Hepatocyte (in vitro differentiated cells): ENCODE measurements at regions not wholly inside any gene's neighbourhood (a gene's known extent, or its start where the extent isn't known, plus 50 kb on each side); places are given as distances from the start of the nearest gene placed in this dataset.

Experiments
- DNase-seq: peaks from one replicate; pipeline ENCODE4 v3.0.0-alpha.2; 2016; ENCODE audit warnings: low spot score
- H2AFZ ChIP-seq: fragments of 200-600 bp; sonication (generic); 2 replicates; pipeline ENCODE4 v1.6.0; 2016; ENCODE audit warnings: antibody characterized with exemption, mild to moderate bottlenecking
- H3K27ac ChIP-seq: fragments of 200-600 bp; sonication (generic); 2 replicates; pipeline ENCODE4 v1.5.1; 2016; ENCODE audit warnings: mild to moderate bottlenecking
- H3K27me3 ChIP-seq: fragments of 200-600 bp; sonication (generic); 2 replicates; pipeline ENCODE4 v1.6.1; 2016
- H3K36me3 ChIP-seq: fragments of 200-600 bp; sonication (generic); replicated peaks from 2 replicates; pipeline ENCODE4 v1.5.1; 2016; ENCODE audit warnings: low read depth; ENCODE audit not compliant: insufficient read depth
- H3K4me1 ChIP-seq: fragments of 200-600 bp; sonication (generic); 2 replicates; pipeline ENCODE4 v1.5.1; 2016; ENCODE audit warnings: mild to moderate bottlenecking, moderate library complexity; ENCODE audit not compliant: insufficient read depth
- H3K4me2 ChIP-seq: fragments of 200-600 bp; sonication (generic); 2 replicates; pipeline ENCODE4 v1.6.0; 2016
- H3K4me3 ChIP-seq: fragments of 200-600 bp; sonication (generic); 2 replicates; pipeline ENCODE4 v1.5.1; 2016; ENCODE audit warnings: mild to moderate bottlenecking
- H3K79me2 ChIP-seq: fragments of 200-600 bp; sonication (generic); 2 replicates; pipeline ENCODE4 v1.6.0; 2017; ENCODE audit warnings: mild to moderate bottlenecking
- H3K9me2 ChIP-seq: fragments of 200-600 bp; sonication (generic); replicated peaks from 2 replicates; pipeline ENCODE4 v1.6.0; 2017; ENCODE audit warnings: mild to moderate bottlenecking; ENCODE audit not compliant: insufficient read depth
- H3K9me3 ChIP-seq: fragments of 200-600 bp; sonication (generic); 2 replicates; pipeline ENCODE4 v1.5.1; 2016; ENCODE audit warnings: low read depth, mild to moderate bottlenecking
- H4K20me1 ChIP-seq: fragments of 200-600 bp; sonication (generic); 2 replicates; pipeline ENCODE4 v1.6.0; 2016; ENCODE audit warnings: mild to moderate bottlenecking; ENCODE audit not compliant: insufficient read depth, poor library complexity, severe bottlenecking
- CTCF ChIP-seq: fragments of 200-600 bp; sonication (generic); IDR thresholded peaks from 2 replicates; pipeline ENCODE4 v1.5.1; 2016; ENCODE audit warnings: antibody characterized with exemption, mild to moderate bottlenecking; ENCODE audit not compliant: poor library complexity
- EZH2 ChIP-seq: fragments of 200-600 bp; sonication (generic); IDR thresholded peaks from 2 replicates; pipeline ENCODE4 v1.6.1; 2016; ENCODE audit warnings: antibody characterized with exemption, mild to moderate bottlenecking, borderline replicate concordance
- EZH2phosphoT487 ChIP-seq: fragments of 200-600 bp; sonication (generic); IDR thresholded peaks from one replicate; pipeline ENCODE4 v1.6.1; 2018; ENCODE audit warnings: antibody characterized with exemption, mild to moderate bottlenecking, low read depth, moderate library complexity; ENCODE audit not compliant: unreplicated experiment, severe bottlenecking
- WGBS: methylation state at CpG from one replicate; pipeline ENCODE4 v1.1.6; 2016; ENCODE audit warnings: low lambda C conversion rate; ENCODE audit errors: missing lambda C conversion rate; 5-methylcytosine and 5-hydroxymethylcytosine counted together

DNA sequence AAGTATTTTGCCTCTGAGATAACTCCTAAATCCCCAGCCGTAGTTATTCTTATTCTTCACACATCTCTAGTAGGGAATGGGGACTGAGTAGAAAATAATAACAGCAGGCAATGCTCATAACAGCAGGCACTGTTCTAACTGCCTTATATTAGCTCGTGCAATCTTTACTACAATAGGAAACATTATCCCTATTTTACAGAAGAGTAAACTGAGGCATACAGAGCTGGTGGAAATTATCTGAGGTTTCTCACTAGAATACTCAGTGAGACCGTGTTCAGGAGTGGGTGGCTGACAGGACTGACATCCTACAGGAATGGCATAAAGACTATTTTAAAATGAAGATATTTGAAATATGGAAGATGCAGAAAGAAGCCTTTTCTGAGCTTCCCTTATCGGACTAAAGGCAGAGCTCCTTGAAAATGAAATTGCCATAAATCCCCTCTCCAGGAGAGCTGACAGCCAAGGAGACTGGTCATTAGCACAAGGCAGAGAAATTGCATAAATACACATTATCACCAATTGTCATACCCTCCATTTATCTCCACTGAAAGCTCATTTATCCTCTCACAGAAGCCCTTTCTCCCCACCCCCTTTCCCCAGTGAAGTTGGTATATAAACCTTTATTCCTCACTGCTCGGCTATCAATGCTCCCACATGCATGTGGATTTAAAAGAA is 93.9 kb downstream of the RASSF10 start:
- Histone ChIP-seq H3K4me3 (no peak overlapping the region), H3K79me2 (no peaks in the 10 kb centered on the region), H3K4me2 (no peak overlapping the region), H3K27me3 (no peaks in the 10 kb centered on the region), H3K9me3 (no peaks in the 10 kb centered on the region), H2AFZ (no peak overlapping the region), H3K27ac (no peak overlapping the region), H3K9me2 (no peaks in the 10 kb centered on the region), H3K36me3 (no peaks in the 10 kb centered on the region), H3K4me1 (no peaks in the 10 kb centered on the region), H4K20me1 (no peaks in the 10 kb centered on the region)
- DNase-seq: no peak
- TF ChIP-seq EZH2phosphoT487: no peak
- TF ChIP-seq EZH2: no peak
- TF ChIP-seq CTCF: no peak
- 78% methylated on average over 5 of the region's 5 CpGs for WGBS

GRCh38 chr11:13103962-13104554 is 94.9 kb downstream of the RASSF10 start:
- Histone ChIP-seq H3K4me2 (no peak overlapping the region), H3K79me2 (no peaks in the 10 kb centered on the region), H2AFZ (no peak overlapping the region), H3K4me1 (no peaks in the 10 kb centered on the region), H4K20me1 (no peaks in the 10 kb centered on the region), H3K9me2 (no peaks in the 10 kb centered on the region), H3K27ac (no peak overlapping the region), H3K27me3 (no peaks in the 10 kb centered on the region), H3K4me3 (no peak overlapping the region), H3K9me3 (no peaks in the 10 kb centered on the region), H3K36me3 (no peaks in the 10 kb centered on the region)
- 93% methylated on average over 2 of the region's 2 CpGs for WGBS
- DNase-seq: no peak
- no peak for TF ChIP-seq EZH2
- TF ChIP-seq EZH2phosphoT487: no peak
- no peak for TF ChIP-seq CTCF

- H3K4me1 ChIP-seq: no peaks in the 10 kb centered on the region
- no peak for DNase-seq
- no peak overlapping the region for H3K4me2 ChIP-seq
These were observed 95.6 kb downstream of the RASSF10 start for GRCh38 chr11:13104619-13105236.

More at GRCh38 chr11:13104619-13105236, 95.6 kb downstream of the RASSF10 start:
- H3K9me2 ChIP-seq: no peaks in the 10 kb centered on the region
- H4K20me1 ChIP-seq: no peaks in the 10 kb centered on the region
- TF ChIP-seq CTCF: no peak
- no peaks in the 10 kb centered on the region for H3K9me3 ChIP-seq
- no peak overlapping the region for H3K4me3 ChIP-seq
- no peak overlapping the region for H3K27ac ChIP-seq
- WGBS: 60% methylated on average over 5 of the region's 5 CpGs
- H3K36me3 ChIP-seq: no peaks in the 10 kb centered on the region
- no peak overlapping the region for H2AFZ ChIP-seq
- no peaks in the 10 kb centered on the region for H3K27me3 ChIP-seq
- H3K79me2 ChIP-seq: no peaks in the 10 kb centered on the region
